ENCODE measurements at regions not wholly inside any gene's neighbourhood (a gene's known extent, or its start where the extent isn't known, plus 50 kb on each side); places are given as distances from the start of the nearest gene placed in this dataset.

- TF ChIP-seq POLR2AphosphoS5 (IDR thresholded peaks at IDR 0.05; ENCODE audit: insufficient read depth in 1 of 2, low read depth in 1 of 2) (no peak), CTCF (IDR thresholded peaks at IDR 0.05) (no peak), POLR2A (IDR thresholded peaks at IDR 0.05) (no peak)
These were observed 57.7 kb upstream of the NBEA start for GRCh38 chr13:34884366-34884765.

Measured in vagina (tissue), 2 donors.